22Rv1 (cell line): ENCODE measurements at regions not wholly inside any gene's neighbourhood (a gene's known extent, or its start where the extent isn't known, plus 50 kb on each side); places are given as distances from the start of the nearest gene placed in this dataset.

Source experiments
- H3K27ac ChIP-seq: fragments of 450-650 bp; 2 replicates; pipeline ENCODE4 v1.5.1; 2017
- ZFX ChIP-seq: fragments of 450-650 bp; IDR thresholded peaks from 2 replicates; pipeline ENCODE4 v1.6.1; 2017; ENCODE audit warnings: antibody characterized with exemption, borderline replicate concordance
- TF ChIP-seq, protein P1 (sequence below): fragments of 450-650 bp; IDR thresholded peaks from 2 replicates; pipeline ENCODE4 v1.5.1; 2017; ENCODE audit warnings: mild to moderate bottlenecking

DNA sequence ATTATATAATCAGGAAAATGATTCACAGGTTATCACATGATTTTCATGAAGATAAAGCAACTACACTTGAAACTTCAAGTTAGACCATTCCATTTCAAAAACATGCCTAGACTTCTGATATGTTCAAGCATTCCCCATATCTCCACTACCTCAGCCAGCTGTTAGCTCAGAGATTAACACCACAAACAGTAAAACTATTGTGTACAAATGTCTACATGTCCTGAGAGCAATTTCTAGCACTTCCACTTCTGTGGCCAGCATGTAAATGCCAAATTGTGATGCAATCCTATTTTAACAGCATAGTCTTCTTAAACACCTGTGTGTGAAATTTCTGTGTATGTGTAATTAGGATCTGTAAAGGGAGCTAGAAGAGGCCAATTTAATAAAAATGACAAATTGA, 1271.3 kb downstream of the CDY2B start:
- no peak overlapping the region for H3K27ac ChIP-seq
- TF ChIP-seq, protein P1, sequence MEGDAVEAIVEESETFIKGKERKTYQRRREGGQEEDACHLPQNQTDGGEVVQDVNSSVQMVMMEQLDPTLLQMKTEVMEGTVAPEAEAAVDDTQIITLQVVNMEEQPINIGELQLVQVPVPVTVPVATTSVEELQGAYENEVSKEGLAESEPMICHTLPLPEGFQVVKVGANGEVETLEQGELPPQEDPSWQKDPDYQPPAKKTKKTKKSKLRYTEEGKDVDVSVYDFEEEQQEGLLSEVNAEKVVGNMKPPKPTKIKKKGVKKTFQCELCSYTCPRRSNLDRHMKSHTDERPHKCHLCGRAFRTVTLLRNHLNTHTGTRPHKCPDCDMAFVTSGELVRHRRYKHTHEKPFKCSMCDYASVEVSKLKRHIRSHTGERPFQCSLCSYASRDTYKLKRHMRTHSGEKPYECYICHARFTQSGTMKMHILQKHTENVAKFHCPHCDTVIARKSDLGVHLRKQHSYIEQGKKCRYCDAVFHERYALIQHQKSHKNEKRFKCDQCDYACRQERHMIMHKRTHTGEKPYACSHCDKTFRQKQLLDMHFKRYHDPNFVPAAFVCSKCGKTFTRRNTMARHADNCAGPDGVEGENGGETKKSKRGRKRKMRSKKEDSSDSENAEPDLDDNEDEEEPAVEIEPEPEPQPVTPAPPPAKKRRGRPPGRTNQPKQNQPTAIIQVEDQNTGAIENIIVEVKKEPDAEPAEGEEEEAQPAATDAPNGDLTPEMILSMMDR, result no peak
- no peak for TF ChIP-seq ZFX

DNA sequence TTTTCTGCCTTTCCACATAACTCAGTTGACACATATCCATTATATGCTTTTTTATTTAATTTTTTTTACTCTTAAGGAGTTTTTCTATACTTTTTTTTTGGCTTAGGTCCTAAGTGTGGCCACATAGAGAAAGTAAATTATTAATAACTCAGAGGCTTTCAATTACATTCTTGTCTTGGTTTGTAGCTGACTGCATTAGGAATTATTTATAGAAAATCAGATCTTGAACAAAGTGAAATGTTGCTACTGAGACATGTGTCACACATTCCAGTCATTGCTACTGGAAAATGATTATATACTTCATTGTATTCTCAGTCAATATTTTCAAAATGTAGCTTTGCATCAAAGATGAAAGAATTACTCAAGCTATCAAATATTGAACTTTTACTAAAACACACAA, 1277.9 kb downstream of the CDY2B start:
- TF ChIP-seq, protein P1, result no peak
- TF ChIP-seq ZFX, result no peak
- no peak overlapping the region for H3K27ac ChIP-seq

DNA sequence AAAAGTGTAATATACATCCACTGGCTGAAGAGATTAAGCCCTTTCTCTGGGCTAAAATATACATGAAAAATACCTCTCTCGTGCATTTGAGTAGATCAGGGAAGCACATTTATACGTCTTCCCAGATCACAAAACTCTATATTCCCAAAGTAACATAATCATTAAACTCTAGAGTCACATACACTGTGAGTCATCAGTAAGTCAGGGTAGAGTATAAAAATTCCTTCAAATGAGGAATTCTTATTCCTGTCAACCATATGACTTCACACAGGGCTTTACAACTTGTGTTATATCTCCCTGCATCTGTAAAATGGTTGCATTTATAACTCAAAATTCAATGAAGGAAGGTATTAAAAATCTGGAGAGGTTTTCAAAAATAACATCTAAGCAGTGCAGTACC, 1278.4 kb downstream of the CDY2B start:
- H3K27ac ChIP-seq, result no peak overlapping the region
- TF ChIP-seq, protein P1, result no peak
- TF ChIP-seq ZFX, result no peak

DNA sequence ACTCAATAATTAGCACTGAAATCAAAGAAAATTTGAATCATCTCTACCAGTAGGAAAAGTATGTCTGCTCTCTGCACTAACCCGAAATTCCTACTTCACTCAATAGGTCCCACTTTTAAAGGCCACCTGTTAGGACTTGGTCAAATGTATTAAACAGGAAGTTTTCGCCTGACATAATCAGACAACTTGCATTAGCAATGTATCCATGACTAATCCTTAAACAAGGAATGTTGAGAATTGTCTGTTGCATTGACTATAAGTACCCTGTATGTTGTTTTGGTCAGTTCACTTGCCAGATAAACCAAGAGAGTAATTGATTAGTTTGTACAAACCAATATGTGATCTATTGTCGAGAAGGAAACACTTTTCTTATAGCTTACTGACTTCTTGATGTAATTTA, 1308.0 kb downstream of the CDY2B start:
- TF ChIP-seq, protein P1, result no peak
- no peak for TF ChIP-seq ZFX
- H3K27ac ChIP-seq, result no peak overlapping the region

DNA sequence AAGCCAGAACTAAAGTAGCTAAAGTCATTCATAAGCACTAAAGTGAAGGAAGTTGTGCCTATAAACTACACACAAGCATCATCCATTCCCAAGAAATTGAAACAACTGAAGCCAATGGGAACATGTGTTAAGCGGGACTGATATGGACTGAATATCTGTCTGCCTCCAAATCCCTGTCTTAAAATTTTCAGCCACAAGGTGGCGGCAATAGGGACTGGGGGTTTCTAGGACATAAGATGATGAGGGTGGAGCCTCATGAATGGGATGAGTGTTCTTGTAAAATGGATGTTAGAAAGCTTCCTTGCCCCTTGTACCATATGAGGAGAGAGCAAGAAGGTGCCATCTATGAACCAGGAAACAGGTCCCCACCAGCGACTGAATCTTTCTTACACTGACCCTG, 1317.5 kb downstream of the CDY2B start:
- TF ChIP-seq, protein P1, result peak; percentile 54
- no peak for TF ChIP-seq ZFX

DNA sequence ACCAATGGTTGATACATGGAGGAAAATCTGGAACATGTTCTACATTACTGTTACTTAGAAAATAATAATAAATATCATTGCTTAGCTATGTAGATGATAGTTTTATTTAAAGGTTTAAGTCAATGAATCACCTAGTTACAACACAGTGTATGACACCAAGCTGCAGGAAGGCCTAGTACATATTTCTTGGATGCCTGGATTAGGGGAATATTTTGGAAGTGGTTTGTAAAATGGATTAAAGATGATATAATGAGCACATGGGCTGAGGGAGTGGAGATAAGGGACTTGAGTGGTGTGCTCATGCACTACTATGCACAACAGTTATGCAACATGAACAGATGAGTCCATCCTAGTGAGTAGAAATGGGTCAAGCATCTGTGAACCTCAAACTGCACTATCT, 1358.0 kb downstream of the CDY2B start:
- no peak overlapping the region for H3K27ac ChIP-seq
- no peak for TF ChIP-seq ZFX
- TF ChIP-seq, protein P1, result no peak

More for the DNA sequence above, 1317.5 kb downstream of the CDY2B start:
- H3K27ac ChIP-seq, result no peak overlapping the region

DNA sequence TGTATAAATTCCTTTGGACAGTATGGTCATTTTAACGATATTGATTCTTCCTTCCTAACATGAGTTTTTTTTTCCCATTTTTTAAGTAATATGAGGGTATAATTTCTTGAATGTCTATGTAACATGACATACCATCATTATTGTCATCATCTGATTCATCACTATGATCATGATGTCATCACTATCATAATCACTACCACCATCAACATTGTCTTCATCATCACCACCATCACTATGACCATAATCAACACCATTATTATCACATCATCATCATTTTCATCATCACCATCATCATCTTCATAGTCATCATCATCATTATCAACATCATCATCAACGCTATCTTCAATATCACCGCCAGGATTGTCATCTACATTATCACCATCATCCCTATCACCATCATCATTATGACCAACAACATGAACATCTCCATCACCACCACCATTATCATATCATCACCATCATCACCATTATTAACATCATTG, 1377.2 kb downstream of the CDY2B start:
- TF ChIP-seq, protein P1, result no peak
- no peak for TF ChIP-seq ZFX

More for the DNA sequence above, 1377.2 kb downstream of the CDY2B start:
- H3K27ac ChIP-seq, result no peak overlapping the region
